ENCODE measurements at regions not wholly inside any gene's neighbourhood (a gene's known extent, or its start where the extent isn't known, plus 50 kb on each side); places are given as distances from the start of the nearest gene placed in this dataset.
"Not testable (repeated sequence)": the region's sequence is repeated elsewhere in the genome, so short reads cannot be mapped to it uniquely, and the experiment has no call there.

DNA sequence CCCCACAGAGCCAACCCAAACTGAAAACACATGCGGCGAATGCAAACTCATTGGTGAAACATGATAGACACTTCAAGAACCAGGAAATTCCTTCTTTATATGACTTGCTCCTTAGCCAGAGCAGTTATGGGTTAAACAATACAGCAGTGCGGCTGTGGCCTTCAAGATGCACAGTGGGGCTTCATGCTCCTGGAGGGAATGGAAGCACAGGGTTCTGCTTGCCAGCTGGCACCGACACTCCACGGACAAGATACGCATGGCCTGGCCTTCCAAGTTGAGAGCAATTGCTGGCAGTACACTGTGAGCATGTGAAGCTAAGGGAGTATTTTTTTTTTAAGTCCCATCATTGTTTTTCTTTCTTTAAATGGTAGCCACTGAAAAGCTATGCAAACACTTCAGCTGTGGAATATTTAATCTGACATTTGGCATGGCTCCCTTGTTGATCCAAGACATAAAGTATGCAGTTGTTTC is 451.6 kb upstream of the CD180 start:
- DNase-seq (ENCODE audit: extremely low read depth in 1 of 11, low read depth in 9 of 11, low spot score in 4 of 11): peak in 10 of 11 donors; percentile 7 to 71 (median 32)

DNA sequence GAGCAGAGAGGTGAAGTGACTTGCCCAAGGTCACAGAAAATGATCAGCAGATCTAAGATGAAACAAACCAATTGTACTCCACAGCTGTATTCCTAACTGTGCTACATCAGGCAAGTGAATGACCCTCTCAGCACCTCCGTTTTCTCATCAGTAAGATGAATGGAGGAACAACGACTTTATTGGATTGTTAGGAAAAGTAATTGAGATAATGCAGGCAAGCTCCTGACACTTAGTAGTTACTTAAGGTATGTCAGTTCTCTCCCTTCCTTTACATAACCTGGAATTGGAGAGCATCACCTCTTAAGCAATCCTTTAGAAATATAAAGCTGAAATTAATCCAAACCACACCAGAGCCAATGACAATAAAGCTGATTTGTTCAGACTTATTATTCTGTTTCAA is 451.2 kb upstream of the CD180 start:
- no peak for DNase-seq (ENCODE audit: extremely low read depth in 1 of 11, low read depth in 9 of 11, low spot score in 4 of 11)

DNA sequence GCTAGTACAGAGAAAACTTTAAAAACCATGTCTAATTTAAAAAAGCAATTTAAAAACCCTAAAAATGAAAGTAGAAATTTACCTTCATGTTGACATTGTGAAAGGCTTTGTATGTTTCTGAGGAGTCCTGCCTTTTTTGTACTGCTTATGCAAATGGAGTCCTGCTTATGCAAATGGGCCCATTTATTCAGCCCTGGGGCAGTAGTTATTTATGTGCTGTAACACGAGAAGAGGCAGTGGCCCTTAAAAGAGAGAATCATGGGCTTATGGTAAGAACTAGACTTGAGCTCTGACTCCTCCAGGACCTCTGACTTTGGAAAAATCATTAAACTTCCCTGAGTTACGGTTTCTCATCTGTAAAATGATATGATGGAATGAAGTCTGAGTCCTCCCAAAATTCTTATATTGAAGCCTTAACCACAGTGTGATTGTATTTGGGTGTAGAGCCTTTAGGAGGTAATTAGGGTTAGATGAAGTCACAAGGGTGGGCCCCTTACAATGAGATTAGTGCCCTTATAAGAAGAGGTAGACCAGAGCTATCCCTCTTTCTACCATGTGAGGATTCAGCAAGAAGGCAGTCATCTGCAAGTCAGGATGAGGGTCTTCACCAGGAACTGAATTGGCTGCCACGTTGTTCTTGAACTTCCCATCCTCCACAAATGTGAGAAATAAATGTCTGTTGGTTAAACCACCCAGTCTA is 447.8 kb upstream of the CD180 start:
- no peak for DNase-seq (ENCODE audit: extremely low read depth in 1 of 11, low read depth in 9 of 11, low spot score in 4 of 11)

DNA sequence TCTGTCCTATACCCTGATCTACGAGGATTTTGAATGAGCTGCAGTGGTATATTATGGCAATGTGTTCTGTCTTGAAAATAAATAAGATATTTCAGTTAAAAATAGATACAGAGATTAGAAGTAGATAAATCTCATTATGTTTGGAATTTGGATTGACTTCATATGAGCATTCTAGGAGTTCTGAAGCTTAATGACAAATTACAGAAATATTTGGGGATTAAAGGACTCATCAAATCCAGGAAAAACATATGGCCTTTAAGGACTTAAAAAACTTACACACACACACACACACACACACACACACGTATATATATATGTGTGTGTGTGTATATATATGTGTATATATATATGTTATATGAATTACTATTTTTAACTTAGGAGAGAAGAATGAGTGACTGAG is 446.9 kb upstream of the CD180 start:
- no peak for DNase-seq (ENCODE audit: extremely low read depth in 1 of 11, low read depth in 9 of 11, low spot score in 4 of 11)

DNA sequence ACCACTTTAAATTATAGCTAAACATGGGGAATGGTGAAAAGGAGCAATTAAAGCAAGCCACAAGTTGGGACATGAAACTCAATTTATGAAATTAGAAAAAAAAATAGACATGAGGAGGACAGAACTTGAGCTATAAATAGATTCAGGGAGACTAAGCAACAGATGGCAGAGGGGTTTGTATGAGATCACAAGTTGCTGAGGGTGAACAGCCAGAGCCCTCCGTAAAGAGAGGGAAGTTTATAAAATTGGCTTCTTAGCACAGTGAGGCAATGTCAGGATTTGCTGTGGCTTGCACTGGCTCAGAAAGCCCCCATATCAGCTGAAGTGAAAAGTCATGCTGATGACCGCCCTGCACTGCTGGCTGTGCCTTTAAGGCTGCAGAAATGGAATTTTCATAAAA is 443.4 kb upstream of the CD180 start:
- DNase-seq (ENCODE audit: extremely low read depth in 1 of 11, low read depth in 9 of 11, low spot score in 4 of 11): no peak

DNA sequence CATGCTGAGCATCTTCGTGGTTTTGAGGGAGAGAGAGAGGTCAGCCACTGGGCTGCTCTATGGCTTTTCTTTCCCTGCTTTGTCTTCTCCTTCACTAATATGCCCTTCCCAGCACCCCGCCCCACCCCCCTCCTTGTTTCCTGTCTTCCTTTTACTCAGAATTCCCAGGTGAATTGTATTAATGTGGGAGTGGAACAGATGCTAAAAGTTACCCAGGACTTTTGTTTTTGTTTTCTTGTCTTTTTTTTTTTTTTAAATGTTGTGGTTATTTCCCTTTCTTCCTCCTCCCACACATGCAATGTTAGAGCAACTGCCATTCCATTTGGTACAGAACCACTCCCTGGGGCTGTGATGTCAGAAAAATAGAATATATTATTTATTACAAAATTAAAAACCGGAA is 442.7 kb upstream of the CD180 start:
- DNase-seq (ENCODE audit: extremely low read depth in 1 of 11, low read depth in 9 of 11, low spot score in 4 of 11): no peak

DNA sequence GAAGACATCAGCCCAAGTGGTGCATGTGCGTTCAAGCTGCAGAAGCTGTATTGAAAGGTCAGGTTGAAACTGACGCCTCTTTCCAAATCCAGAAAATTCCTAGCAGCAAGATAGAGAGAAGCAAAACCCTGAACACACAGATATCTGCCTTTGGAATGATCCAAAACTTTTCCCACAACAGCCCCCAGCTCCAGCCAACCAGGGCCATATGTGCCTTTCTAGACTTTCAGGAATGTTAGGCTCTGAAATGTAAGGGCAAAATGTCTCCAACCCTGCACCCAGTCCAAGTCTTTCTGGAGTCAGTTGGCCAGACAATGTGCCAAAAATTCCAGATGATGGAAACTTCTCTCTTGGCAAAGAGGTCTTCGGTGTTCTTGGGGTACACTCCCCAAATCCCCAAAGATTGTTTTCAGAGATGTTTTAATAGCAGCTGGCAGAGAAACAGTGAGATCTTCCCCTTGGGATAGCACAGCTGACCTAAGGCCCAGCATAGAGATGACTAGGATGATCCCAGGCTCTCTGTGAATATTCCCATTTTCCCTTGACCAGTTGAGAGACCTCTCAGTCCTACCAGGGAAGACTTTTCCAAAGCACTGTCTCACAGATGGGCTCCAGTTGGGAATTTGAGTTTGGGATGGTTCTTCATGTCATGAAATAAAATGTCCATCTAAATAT is 440.4 kb upstream of the CD180 start:
- no peak for DNase-seq (ENCODE audit: extremely low read depth in 1 of 11, low read depth in 9 of 11, low spot score in 4 of 11)

DNA sequence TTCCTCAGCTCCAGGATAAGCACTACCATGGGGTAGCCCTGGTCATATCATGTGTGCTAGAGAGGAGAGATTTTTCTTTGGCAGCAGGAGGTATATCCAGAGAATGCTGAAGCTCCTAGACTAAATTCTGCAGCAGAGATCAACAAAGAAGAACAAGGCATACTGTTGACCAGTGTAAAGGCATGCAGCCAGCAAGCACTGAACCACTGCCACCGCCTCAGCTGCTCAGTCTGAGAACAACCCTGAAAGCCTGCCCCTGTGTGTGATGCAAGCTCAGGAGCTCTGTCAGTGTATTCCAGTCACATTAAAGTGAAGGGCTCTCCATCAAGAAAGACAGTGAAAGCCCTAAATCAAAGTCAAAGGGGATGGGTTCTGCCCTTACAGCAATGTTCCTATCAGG is 439.5 kb upstream of the CD180 start:
- DNase-seq (ENCODE audit: extremely low read depth in 1 of 11, low read depth in 9 of 11, low spot score in 4 of 11): no peak

DNA sequence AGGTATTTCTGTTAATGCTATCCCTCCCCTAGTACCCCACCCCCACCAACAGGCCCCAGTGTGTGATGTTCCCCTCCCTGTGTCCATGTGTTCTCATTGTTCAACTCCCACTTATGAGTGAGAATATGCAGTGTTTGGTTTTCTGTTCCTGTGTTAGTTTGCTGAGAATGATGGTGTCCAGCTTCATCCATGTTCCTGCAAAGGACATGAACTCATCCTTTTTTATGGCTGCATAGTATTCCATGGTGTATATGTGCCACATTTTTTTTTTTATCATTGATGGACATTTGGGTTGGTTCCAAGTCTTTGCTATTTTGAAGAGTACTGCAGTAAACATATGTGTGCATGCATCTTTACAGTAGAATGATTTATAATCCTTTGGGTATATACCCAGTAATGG is 430.5 kb upstream of the CD180 start:
- DNase-seq (ENCODE audit: extremely low read depth in 1 of 11, low read depth in 9 of 11, low spot score in 4 of 11): not testable (repeated sequence)

DNA sequence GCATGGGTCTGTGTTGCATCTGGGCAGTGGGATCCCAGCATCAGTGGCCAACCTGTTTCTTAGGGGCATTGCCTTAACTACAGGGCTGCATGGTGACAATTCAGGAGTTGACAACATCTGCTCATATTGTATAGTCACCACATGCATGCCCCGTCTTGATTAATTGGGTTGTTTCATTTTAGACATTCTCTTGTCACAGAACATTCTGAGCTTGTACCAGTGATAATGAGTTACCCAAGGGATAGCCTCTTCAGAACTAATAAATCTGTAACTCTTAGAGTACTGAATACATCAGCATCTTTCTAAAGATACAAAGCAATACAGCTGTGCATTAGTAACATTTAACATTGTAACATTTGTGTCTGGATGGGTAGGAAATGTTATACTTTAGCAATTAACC is 426.5 kb upstream of the CD180 start:
- no peak for DNase-seq (ENCODE audit: extremely low read depth in 1 of 11, low read depth in 9 of 11, low spot score in 4 of 11)

DNA sequence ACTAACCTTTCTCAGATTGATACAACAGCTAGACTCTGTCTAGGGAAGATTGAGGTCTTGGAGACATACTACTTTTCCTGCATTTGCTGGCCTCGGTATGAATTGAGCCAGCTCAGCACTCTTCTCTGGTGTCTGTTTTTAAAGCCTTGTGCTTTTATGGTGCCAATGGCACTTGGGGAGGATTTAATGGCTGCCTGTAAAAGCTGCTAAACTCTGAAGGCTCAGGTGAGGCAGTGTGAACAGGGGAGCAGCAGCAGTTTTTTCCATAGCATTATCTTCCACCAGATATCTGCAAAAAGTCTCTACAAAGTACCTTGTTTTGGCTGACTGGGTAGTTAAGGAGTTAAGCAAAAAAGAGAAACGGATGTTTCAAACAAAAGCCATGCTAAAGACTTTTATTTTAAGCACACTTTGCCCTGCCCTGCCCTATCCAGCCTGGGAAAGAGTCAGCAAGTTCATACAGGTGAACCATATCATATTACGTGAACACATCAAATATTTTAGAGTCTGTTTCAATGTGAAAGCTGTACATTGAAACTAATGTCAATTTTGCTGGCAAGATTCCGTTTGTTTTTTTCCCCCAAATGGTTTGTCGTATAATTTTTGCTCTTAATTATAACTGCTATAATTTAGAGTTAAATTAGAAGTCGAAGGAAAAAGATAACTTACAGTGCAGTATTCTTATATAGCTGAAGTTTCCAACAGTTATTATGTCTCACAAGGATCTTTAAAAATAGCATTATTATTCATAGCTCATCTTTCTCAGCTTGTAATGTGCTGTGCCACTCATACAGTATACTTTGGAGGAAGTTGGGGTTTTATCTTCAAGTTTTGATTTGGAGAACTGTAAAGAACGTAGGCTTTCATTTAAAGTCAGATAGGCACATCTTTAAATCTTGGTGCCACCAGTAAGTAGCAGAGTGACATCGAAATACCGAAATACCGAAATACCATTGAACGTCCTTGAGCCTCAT is 424.1 kb upstream of the CD180 start:
- no peak for DNase-seq (ENCODE audit: extremely low read depth in 1 of 11, low read depth in 9 of 11, low spot score in 4 of 11)

DNA sequence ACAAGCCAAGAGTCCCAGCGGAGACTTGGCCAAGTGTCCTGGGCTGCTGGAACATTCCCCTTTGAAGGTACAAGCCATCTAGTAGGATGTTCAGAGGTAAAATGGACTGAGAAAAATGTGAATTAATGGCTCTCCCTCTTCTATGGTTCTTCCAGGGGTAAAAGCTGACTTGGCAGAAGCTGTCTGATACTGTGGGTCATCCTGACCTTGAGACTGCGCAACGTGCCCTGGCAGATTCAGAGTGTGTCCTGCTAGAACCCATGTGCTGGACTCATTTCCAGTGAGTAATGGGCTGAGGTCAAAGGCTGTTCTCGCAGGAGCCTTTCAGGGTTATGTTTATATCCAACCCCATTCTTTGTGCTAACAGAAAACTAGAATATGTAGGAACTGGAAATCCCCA is 423.0 kb upstream of the CD180 start:
- no peak for DNase-seq (ENCODE audit: extremely low read depth in 1 of 11, low read depth in 9 of 11, low spot score in 4 of 11)

DNA sequence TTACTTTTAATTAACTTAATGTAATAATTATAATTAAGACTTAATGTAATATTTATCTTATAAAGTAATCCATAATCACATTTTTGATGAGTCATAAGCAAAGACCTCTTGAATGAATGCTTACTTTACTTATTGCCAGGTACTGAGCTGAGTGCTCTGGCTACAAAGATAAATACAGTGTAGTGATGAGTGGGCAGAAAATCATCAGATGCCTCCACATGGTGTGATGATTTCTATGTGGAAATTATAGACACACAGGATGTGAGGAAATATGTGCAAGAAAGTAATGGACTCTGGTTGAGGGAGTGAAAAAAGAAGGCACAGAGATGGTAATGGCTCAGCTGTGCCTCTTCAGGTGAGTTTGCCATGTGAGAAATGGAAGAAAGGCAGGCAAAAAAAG is 422.6 kb upstream of the CD180 start:
- DNase-seq (ENCODE audit: extremely low read depth in 1 of 11, low read depth in 9 of 11, low spot score in 4 of 11): no peak

DNA sequence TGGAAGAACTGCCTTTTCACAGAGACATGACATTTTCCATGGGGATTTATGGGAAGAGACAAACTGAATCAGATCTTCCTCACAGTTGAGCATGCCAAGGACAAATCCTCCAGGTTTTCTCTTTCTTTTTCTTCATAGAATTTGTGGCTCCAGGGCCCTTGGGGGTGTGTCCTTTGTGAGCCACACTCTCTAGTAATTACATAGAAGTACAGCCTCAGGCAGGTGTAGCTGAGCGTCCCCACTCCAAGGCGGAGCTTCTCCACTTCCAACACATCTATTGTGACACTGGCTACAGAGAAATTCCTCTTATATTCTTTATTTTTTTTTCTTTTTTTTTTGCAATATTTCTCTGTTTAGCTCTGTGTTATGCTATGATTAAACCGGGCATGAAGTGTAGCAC is 420.5 kb upstream of the CD180 start:
- DNase-seq (ENCODE audit: extremely low read depth in 1 of 11, low read depth in 9 of 11, low spot score in 4 of 11): no peak

DNA sequence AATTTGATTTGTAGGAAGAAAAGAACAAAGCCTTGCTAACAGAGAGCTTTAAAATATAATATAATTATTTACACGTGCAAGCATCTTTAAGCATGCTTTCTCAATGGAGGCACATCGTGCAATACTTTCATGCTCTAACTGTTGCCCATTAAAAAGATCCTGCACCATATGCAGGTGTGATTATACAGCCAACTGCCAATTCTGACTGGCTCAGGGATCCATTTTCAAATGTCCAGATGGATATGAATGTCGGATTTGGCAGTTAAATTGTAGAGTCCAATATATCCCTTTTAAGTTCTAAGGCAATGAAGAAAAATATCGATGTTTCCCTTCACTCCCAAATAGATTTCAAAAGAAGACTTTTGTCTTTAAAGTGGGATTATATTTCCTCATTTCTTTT is 416.4 kb upstream of the CD180 start:
- no peak for DNase-seq (ENCODE audit: extremely low read depth in 1 of 11, low read depth in 9 of 11, low spot score in 4 of 11)

DNA sequence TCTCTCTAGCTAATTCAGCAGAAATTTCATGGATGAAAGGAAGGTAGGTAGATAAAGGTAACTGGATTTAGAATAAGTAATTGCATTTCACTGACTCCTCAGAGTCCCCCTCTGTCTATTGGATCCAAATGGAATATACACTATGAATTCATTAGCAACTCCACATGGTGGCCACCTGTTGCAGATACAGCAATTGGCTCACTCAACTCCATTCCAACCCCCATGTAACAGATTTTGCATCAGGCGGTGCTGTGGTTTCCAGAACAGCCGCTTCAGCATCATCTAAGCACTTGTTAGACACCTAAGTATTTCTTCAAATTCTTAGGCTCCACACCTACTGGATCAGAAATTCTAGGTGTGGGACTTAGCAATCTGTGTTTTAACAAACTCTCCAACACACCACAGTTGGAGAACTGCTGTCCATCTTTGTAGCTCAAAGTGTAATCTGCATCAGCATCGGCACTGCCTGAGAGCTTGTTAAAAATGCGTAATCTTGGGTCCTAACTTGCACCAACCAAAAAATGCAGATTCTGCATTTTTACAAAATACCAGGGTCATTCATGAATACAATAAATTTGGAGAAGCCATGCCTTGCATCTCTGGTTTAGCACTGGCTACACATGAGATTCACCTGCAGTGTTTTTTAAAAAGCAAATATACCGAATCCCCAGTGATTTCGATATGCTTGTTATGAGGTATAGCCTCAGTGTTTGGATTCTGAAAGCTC is 413.8 kb upstream of the CD180 start:
- DNase-seq (ENCODE audit: extremely low read depth in 1 of 11, low read depth in 9 of 11, low spot score in 4 of 11): no peak

DNA sequence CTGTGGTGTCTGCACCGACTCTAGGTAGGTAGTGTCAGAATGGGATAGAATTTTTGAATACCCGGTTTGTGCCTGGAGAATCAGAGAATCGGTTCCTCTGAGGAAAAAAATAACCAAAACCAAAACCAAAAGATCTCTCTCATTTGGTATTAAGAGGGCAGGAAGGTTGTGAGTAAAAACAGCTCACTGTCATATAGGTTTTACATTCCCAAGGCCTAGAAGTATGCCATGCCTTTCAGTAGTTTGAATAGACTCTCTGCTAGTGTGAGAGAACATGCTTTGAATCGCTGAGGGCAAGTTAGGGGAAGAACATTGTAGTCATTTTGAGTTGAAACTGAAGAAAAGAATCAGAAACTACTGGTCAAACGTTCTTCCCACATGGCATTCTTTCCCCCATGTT is 411.4 kb upstream of the CD180 start:
- DNase-seq (ENCODE audit: extremely low read depth in 1 of 11, low read depth in 9 of 11, low spot score in 4 of 11): no peak

DNA sequence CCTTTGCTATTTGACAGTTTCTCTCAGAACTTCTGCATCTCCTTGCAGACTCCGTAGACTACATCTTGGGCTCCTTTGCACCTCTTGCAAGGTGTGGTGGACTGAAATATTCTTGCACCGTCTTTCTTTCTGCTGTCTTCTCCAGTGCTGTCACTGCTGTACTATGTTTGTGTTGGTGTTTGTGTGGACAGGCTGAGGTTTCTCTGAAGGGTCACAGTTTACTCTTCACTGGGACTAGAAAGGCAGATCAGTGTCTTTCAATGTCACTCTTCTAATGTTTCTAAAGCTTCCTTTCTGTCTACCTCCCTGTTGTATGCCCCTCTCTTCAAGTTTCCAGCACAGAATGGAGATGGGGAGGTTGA is 410.0 kb upstream of the CD180 start:
- no peak for DNase-seq (ENCODE audit: extremely low read depth in 1 of 11, low read depth in 9 of 11, low spot score in 4 of 11)
